Limb (tissue), 2 donors: ENCODE measurements at regions not wholly inside any gene's neighbourhood (a gene's known extent, or its start where the extent isn't known, plus 50 kb on each side); places are given as distances from the start of the nearest gene placed in this dataset.

Experiments
- DNase-seq, 2 donors: peaks; one replicate each; pipeline ENCODE4 v3.0.0-alpha.2; 2016; ENCODE audit errors: extremely low spot score in 2 of 2

DNA sequence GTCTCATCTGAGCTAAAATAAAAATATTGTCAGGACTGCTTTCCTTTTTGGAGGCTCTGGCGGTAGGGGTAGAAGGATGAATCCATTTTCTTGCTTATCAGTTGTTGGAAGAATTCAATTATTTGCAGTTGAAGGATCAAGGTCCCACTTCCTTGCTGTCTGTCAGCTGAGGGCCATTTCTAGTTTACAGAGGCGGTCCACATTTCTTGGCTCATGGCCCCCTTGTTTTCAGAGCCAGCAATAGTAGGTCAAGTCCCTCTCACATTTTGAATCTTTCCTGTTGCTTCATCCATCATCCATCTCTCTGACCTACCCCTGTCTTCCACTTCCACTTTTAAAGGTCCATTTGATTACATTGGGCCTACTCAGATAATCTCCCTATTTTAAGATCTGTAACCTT is 1099.3 kb upstream of the DIAPH2 start:
- no peak for DNase-seq

DNA sequence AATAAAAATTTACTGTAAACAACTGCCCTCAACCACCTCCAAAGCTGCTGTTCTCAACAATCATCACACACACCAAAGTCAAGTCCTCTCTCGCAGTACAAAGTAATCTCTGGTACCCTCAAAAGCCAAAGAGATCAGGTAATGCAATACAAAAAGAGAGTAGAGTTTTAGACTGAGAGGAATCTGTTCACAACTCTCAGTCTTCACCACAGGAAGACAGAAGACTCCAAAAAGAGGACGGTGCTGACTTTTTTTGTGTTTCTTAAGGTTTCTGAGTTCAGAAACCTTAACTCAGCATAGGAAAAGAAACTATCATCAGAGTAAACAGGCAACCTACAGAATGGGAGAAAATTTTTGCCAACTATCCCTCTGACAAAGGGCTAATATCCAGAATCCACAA is 1072.3 kb upstream of the DIAPH2 start:
- DNase-seq = no peak

DNA sequence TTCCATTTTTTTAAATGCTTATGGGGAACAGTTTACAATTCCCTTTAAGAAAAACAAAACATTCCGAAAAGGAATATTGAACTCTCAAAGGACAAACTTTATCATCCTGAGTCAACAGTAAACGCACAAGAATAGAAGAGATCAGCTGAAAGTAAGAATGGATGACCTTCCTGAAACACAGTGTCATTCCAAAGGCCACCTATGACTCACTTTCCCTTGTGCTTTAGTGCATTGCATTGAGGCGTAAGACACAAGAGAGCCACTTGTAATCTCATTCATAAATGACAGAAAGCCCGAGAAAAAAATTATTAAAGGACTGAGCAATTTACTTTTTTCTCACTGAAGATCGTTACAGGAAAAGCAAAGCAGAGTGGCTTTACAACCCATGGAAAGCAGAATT is 1062.4 kb upstream of the DIAPH2 start:
- DNase-seq = no peak

DNA sequence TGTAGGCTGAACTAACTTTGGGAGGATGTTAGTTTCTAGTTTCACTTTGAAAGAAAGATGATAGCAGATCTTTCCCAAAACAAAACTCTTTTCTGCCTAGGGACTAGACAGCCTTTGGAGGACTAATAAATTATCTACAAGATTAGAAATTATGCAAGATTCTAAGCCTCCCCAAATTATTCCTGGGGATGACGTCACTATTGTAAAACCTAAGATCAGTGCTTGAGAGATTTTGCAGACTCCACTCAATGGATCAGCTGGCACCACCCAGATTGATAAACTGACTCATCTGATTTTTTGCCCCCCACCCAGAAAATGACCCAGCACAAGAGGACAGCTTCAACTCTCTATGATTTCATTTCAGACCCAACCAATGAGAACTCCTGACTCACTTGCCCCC is 1057.9 kb upstream of the DIAPH2 start:
- no peak for DNase-seq

DNA sequence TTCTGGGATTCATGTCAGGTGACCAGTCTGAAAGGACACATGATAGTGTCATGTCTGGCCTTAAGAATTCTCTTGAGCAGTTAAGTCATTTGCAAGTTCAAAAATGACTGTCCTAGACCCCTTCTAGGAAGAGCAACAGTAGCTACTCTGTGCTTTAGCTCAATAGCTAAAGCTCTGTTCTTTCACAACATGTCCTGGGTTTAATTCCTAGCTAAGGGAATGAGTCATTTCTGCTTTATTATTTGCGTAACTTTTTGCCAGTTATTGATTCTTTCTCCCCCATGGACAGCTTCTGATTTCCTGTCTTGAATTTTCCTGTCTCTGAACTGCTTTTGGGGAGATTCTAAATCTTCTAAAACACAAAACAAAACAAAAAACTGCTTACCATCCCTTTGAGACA is 1055.8 kb upstream of the DIAPH2 start:
- DNase-seq = no peak

DNA sequence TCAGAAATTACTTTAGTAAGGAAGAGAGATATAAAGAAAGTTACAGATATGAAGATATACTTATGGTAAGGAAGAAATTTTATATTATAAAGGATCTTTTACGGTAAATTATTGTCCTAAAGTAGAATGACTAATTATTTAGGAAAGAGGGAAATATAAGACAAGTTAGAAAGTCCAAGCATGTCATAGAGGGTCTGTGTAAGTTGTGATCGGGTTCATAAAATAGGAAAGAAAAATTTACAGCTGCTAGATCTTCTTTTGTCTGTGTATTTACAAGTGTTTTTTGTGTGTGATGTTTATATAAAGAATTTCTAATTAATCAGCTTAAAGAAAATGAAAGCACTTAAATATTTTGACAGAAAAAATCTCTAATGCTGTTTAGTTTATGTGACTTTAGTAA is 1054.9 kb upstream of the DIAPH2 start:
- DNase-seq = no peak

DNA sequence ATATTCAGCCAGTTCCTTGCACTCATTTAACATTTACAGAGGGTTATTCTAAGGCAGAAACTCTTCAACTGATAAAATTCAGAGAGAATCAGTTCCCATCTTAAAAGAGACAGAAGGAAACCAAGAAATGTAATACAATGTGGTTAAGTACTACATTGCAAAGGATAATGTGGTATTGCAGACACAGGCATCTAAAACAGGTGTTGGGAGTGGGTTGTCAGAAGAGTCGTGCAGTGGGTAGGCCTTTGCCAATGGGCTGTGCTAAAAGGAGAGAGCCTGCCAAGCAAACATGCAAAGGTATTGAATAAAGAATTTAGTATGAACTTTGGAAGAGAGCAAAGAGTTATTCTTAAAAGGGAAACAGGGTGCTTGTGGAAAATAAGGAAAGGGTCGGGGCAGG is 1044.4 kb upstream of the DIAPH2 start:
- no peak for DNase-seq

DNA sequence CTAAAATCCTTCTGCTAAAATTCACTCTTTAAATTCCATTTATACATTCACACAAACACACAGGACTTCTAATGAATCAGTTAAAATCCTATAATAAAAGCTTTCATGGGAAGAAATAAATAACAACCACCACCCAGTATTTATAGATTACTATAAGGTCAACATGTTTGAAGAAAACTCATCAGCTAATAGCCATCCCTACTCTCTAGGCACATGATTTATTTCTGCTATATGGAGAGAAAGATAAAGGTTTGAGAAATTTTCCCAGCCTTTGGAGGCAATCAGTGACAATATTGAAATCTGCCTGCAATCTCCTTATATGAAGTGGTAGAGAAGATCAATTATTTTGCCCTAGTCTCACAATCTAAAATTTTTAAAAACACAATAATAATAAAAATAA is 1038.9 kb upstream of the DIAPH2 start:
- no peak for DNase-seq

DNA sequence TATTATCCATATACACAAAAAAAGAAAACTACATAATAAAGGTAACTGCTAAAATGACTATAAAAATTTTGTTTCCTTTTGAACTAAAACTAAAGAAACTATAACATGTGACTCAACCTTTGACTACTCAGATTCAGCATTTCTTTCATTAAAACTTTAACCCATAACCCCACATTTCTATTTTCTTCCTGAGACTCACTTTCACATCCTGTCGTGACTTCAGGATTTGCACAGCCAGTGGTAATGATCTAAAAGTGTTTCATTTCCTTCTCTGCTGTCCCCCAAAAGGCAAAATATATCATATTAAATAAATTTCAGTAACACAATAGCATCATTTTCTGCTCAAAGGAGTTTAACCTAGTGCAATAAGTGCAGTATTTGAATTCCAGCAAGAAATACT is 1022.4 kb upstream of the DIAPH2 start:
- DNase-seq = no peak

DNA sequence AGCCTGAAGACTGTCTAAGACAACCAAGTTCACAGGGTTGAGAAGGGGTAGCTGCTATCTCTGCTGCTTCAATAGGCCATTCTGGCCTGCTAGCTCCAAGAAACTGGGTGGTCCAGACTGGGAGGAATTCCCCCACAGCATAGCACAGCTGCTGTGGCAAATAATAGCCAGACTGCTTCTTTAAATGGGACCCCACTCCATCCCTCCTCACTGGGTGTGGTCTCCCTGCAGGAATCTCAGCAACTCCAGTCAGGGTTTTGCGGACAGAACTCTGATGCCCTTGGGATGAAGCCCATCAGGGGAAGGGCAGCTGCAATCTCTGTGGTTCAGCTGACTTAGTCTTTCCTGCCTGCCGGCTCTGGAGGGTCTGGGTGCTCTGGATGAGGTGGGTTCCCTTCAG is 1018.6 kb upstream of the DIAPH2 start:
- DNase-seq = no peak

DNA sequence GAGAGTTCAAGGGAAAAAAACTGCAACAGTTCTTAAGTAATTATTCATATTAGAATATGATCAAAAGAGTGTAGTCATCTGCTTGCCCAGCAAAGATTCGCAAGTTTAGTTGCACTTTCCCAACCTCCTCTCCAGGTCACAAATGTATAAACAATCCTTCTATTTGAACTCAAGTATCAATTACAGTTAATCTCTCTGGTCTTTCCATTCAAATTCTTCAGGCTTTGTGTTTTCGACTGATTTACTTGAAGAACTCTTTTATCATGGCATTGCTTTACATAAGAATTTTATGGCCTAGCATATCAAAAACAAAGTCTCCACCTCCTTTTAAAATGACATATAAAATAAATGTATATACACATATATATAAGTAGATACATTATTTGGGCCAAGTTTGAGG is 1009.6 kb upstream of the DIAPH2 start:
- no peak for DNase-seq

DNA sequence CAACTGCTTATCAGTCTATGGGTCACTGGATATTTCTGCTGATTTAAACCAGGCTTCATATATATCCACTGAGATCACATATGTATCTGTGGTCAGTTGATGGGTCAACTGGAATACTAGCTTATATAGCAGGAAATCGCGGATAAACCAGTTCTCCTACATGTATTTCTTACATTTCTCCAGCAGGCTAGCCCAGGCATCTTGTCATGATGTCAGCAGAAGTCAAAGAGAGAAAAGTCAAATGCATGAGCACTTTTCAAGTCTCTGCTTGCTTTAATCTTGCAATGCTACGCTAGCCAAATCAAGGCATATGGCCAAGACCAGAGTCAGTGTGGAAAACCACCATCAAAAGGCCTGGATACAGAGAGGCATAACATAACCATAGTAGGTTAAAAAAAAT is 1008.8 kb upstream of the DIAPH2 start:
- no peak for DNase-seq

DNA sequence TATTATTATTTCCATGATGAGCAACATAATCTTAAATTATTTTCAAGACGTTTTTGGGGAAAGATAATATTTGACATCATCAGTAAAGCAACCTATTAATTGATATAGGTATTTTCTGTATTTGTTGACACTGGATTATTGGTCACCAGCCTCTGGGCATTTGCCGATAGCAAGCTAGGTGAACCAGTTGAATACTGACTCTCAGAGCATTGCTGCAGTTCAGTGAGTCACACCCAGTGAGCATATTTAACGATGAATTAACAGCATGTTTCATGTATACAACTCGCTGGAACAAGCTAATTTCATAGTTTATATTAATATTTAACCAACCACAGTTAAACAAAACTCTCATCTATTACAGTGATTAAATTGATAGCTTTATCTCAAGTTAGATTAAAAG is 1006.0 kb upstream of the DIAPH2 start:
- DNase-seq = no peak

DNA sequence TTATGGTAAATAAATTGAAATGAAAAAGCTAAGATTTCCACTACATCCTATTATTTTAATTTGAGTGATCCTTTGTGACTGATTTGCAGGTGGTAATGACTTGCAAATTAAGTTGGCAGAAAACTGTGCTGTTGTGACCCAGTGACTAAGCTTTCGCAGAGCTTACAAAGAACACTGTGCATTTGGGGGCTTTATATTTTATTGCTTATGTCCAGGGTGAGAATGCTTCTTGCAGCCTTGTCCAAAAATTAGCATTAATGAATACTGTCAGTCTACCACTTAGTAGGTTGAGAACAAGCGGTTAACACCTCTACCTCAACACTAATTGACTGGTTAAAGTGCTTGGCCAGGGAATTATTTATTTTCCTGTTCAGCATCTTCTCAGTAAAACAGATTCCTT is 991.3 kb upstream of the DIAPH2 start:
- DNase-seq = no peak

DNA sequence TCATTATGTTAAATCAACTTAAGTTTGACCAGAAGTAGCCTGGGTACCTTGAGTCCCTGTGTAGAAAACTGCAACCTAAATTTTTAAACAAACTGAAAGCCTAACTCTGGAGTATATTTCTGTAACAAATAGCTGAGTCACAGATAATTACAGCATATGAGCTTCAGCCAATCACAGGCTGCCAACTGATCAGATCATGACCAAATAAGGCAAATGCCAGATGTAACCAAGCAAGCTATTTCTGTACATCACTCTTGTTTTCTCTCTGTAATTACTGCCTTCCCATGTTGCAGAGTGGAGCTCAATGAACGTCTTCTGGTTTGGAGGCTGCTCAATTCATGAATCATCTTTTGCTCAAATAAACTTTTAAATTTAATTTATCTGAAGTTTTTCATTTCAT is 980.9 kb upstream of the DIAPH2 start:
- no peak for DNase-seq

DNA sequence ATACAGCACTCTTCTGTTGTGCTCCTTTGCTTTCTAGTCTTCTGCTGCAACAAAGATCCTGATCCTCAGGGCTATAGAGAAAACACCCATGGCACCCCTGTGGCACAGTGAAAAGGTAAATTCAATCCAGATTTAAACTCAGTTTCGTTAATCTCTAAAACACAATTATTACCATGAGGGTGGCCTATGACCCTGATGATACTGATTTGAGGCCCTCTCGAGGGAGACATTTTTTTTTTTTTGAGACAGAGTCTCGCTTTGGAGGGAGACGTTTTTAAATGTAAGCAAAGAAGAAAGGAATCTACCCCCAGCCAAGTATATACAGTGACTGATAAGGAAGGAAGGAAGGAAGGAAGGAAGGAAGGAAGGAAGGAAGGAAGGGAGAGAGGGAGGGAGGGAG is 967.8 kb upstream of the DIAPH2 start:
- DNase-seq = no peak

DNA sequence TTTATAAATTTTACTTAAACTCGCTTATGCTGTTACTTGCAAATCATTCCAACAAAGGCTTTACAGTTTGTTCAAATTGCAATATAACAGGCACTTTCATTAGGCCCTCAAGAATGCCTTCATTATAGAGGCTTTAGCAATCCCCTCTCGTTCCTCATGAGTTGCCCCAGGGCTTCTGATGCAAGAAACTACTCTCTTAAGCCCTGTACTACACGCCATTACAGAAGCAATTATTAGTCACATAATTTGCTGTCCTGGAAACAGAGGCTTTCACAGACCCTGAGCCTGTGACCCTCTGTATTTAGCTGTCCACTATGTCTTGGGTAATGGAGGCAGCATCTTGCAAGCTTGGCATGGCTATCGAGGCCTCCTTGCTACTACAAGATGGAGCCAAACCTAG is 965.9 kb upstream of the DIAPH2 start:
- DNase-seq = no peak

DNA sequence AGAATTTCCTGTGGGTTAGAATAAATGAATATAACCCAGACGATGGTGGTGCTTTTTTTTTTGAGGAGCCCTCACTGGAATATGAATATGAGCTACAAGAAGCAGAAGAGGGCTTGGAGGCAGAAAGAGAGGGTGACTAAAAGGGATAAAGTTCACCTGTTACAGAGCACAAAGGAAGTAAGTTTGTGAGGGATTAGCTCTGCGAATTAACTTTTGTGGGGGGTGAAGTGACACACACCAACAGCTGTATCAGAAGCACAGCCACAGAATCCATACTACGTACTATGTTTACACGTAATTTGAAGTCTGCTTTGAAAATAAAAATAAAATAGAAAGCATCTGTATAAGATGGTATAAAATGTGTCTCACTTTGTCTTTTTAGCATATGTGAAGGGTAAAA is 963.6 kb upstream of the DIAPH2 start:
- DNase-seq = no peak

DNA sequence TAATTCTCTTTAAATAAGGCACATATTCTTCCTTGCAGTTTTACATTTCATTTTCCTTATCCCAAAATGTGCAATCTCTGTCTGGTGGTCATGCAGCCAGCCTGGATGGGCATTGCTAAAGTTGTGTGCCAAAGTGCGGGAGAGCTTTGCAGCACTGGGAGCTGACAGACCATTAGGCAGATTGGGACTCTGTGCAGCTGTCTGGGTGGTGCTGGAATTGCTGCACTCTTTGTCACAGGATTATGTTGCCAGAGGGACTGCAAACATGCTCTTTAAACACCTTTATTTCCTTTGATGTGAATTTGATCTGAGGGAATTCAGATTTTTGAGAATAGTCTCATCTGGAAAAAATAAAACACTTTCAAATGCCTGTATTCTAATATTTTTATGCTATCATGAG is 956.2 kb upstream of the DIAPH2 start:
- no peak for DNase-seq

DNA sequence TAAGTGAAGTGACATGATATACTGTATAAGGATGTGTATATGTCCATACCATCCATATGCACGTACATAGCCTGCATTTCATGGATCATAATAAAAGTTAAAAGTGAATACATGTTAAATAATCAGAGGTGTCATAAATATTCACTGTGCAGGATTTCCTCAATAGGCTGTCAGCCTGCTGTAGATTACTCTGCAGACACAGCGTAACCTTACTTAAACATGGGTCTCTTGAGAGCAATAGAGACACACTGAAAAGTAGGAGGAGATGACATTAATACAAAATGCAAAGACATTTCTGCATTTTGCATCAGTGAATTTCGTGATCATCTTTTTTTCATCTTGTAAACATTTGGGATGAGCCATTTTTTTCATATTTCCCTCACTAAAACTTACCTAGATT is 955.2 kb upstream of the DIAPH2 start:
- DNase-seq = no peak

DNA sequence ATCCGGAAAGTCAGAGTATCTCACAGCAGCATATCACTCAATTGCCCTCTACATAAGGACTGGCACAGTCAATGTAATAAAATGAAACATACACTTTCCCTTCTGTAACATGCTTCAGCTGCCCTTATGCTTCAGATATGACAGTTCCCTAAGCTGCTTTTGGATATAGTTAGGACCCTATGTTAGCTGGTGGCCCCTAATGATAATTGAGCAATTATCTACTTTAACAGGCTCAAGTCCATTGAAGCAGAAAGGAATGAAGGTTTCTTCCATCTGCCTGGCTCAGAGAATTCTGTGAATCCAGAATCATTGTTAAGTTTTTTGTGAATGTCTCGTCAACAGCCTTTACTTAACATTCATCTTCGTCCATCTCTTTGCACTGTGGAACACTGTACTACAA is 951.2 kb upstream of the DIAPH2 start:
- DNase-seq = no peak

DNA sequence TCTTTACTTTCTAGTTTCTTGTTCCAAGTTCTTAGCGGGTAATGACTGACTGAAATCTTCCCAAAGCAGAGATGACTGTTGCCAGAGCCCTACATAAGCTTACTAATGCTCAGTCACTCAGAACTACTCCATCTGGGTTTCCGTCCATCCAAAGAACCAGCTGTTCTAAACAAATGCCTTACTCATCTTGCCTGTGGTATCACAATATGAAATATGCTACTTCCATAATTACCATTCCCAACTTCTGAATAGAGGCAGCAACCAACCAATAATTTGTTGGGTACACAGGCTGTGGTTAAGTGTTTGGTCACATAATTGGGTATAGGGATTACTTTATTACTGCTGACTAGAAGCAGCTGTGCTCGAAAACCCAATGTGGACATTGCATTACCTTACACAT is 930.2 kb upstream of the DIAPH2 start:
- DNase-seq = no peak

DNA sequence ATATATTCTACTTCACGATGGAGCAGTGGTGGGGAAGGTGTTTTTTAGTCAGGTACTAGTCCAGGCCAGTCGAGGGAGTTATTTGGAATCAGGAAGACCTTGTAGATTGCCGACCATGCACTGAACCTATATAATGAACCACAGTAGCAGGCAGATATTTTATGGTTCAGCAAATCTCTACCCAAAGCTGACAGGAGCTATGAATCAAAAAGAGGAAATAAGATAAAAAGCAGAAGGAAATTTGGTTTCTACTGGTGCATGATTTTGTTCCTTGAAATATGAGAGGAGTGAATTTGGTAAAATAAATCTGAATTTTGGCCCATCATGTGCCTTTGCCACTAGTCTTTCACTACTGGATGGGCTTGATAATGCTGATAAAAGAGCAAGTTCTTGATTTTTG is 924.3 kb upstream of the DIAPH2 start:
- no peak for DNase-seq

DNA sequence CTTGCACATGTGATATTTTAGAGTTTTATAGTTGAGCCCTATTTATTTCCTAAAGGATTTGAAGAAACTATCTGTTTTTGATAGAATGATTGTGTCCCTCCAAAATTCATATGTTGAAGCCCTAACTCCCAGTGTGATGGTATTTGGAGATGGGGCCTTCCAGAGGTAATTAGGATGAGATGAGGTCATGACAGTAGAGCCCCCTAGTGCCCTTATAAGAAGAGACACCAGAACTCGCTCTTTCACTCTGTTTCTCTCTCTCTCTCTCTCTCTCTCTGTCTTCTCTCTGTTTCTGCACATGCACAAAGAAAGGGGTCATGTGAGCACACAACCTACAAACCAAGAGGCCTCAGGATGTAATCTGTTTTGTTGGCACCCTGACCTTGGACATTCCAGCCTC is 921.9 kb upstream of the DIAPH2 start:
- DNase-seq = no peak

DNA sequence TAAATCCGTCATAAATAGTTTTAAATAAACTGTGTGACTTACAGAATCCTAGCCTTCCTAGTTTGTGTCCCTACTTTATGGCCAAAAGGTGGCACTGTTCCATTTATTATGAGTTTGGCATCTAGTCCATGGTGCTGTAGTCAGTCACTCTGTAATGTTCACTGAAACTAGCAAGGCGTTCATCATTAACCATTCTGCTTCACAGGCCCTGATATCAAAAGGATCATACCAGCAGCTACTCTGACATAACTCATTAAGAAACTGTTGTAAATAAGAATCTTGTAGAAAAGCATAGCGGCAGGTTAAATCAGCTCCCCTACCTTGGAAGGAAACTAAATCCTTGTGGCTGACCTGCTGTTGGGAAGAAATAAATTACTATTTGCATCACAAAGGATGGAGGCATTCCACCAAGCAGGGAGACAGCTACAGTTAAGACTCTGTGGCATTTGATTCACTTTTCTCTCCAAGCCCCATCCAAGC is 919.6 kb upstream of the DIAPH2 start:
- peak in 1 of 2 donors; percentile 49 for DNase-seq
